ENCODE measurements at regions not wholly inside any gene's neighbourhood (a gene's known extent, or its start where the extent isn't known, plus 50 kb on each side); places are given as distances from the start of the nearest gene placed in this dataset.

DNA sequence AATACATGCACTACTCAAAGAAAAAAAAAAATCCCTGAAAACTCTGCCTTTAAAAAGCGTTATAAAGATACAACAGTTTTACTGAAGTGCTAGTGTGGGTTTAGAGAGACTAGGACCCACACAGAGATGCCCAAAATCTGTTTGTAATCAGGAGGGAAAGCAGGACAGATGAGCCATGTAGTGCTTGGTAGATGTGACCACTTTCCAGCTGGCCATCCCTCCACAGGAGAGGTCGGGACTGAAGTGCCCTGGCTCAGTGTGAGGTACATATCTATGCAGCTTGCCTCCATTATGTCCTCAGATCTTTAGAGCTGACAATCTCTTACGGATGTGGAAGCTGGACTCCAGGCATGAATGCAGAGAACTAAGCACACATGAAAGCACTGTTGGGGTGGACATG is 57.5 kb upstream of the NANOGP8 start:
- intact Hi-C loops (cut with DNase I): no loop called here
- H3K9me3 ChIP-seq: no peaks in the 10 kb centered on the region
- H3K4me3 ChIP-seq: no peak overlapping the region
- H3K4me1 ChIP-seq (ENCODE audit: insufficient read depth): peaks cover 7% of the 10 kb centered on the region
- H3K27me3 ChIP-seq: no peaks in the 10 kb centered on the region
- TF ChIP-seq EP300 (IDR thresholded peaks at IDR 0.05) (no peak), POLR2A (IDR thresholded peaks at IDR 0.05) (no peak)
- TF ChIP-seq, protein P1, sequence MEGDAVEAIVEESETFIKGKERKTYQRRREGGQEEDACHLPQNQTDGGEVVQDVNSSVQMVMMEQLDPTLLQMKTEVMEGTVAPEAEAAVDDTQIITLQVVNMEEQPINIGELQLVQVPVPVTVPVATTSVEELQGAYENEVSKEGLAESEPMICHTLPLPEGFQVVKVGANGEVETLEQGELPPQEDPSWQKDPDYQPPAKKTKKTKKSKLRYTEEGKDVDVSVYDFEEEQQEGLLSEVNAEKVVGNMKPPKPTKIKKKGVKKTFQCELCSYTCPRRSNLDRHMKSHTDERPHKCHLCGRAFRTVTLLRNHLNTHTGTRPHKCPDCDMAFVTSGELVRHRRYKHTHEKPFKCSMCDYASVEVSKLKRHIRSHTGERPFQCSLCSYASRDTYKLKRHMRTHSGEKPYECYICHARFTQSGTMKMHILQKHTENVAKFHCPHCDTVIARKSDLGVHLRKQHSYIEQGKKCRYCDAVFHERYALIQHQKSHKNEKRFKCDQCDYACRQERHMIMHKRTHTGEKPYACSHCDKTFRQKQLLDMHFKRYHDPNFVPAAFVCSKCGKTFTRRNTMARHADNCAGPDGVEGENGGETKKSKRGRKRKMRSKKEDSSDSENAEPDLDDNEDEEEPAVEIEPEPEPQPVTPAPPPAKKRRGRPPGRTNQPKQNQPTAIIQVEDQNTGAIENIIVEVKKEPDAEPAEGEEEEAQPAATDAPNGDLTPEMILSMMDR (IDR thresholded peaks at IDR 0.05): no peak
- H3K27ac ChIP-seq: peak overlapping the region in 1 of 2 donors; percentile 26
- DNase-seq: no peak
- H3K36me3 ChIP-seq: no peaks in the 10 kb centered on the region
- WGBS, 3 donors: 13 to 21% (median 19%) methylated on average over 3 of the region's 3 CpGs

DNA sequence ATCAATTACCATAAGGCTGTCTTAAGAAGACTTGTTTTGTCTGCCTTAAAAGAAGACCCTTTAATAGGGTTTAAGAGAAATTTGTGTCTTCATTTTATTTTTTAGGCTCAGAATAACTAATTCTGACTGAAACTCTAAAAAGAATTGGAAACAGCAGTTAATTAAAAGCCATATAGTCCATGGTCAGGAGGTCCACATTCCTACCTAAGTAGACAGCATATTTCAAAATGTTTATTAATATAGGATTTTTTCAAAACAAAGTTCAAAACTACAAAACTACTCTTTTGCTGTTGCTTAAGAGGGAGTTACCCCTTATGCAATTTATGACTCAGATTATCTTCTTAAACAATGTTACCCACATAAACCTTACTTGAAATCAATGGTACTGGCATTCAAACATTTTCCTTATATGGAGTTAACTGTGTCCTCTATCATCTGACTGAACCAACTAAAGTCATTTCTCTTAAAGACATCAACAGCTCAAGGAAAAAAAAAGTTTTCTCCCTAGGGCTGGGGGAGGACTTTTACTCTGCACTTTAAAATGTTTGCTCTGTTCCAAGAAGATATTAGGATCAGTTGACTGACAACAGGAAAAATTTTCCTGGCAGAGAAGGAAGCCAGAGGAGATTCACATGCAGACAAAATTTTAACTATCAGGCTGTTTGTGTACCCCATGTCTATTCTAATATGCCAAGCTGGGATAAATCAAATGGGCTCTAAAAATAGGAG is 56.8 kb upstream of the NANOGP8 start:
- TF ChIP-seq, protein P1 (IDR thresholded peaks at IDR 0.05): no peak
- TF ChIP-seq EP300 (IDR thresholded peaks at IDR 0.05): no peak
- TF ChIP-seq POLR2A (IDR thresholded peaks at IDR 0.05): no peak
- no peak overlapping the region for H3K4me3 ChIP-seq
- no peaks in the 10 kb centered on the region for H3K36me3 ChIP-seq
- no peaks in the 10 kb centered on the region for H3K9me3 ChIP-seq
- H3K27ac ChIP-seq: peak overlapping the region in 1 of 2 donors; percentile 4
- H3K4me1 ChIP-seq (ENCODE audit: insufficient read depth): peaks cover 7% of the 10 kb centered on the region
- intact Hi-C loops (cut with DNase I): no loop called here
- no peak for DNase-seq
- H3K27me3 ChIP-seq: no peaks in the 10 kb centered on the region

DNA sequence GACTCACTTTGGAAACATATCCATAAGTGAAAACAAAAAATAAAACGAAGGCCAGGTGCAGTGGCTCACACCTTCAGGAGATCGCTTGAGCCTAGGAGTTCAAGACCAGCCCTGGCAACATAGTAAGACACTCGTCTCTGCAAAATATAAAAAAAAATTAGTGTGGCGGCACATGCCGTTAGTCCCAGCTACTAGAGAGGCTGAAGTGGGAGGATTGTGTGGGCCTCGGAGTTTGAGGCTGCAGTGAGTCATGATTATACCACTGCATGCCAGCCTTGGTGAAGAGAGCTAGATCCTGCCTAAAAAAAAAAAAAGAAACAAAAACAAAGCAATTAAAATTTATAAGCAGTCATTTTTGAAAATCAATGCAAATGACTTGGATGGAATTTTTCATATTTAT is 54.7 kb upstream of the NANOGP8 start:
- Histone ChIP-seq H3K9me3 (no peaks in the 10 kb centered on the region), H3K4me3 (no peak overlapping the region), H3K27me3 (no peaks in the 10 kb centered on the region), H3K36me3 (no peaks in the 10 kb centered on the region), H3K27ac (no peak overlapping the region), H3K4me1 (ENCODE audit: insufficient read depth) (peaks cover 8% of the 10 kb centered on the region)
- TF ChIP-seq POLR2A (IDR thresholded peaks at IDR 0.05) (no peak), EP300 (IDR thresholded peaks at IDR 0.05) (no peak)
- TF ChIP-seq, protein P1 (IDR thresholded peaks at IDR 0.05): no peak
- 86 to 93% (median 93%) methylated on average over 6 of the region's 6 CpGs for WGBS, 3 donors
- intact Hi-C loops (cut with DNase I): no loop called here
- DNase-seq: no peak

DNA sequence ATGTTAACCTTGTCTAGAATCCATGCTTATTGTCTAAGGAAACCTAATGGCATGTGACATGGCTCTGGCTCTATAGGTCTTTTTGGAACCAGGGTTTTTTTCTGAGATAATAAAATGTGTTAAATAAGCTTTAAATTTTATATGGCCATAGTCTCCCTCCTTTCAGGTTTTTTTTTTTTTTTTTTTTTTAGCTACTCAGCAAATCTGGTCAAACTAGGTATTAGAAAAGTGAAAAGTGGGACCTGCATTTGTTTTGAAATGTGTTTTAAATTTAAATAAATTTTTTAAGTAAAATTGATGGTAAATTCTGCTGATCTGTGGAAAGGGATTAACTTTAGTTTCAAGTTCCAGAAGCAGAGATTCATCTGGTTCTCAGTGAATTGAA is 52.1 kb upstream of the NANOGP8 start:
- TF ChIP-seq, protein P1 (IDR thresholded peaks at IDR 0.05): no peak
- TF ChIP-seq POLR2A (IDR thresholded peaks at IDR 0.05) (no peak), EP300 (IDR thresholded peaks at IDR 0.05) (no peak)
- H3K27me3 ChIP-seq: no peaks in the 10 kb centered on the region
- intact Hi-C loops (cut with DNase I): no loop called here
- no peak for DNase-seq
- H3K4me3 ChIP-seq: no peak overlapping the region
- H3K4me1 ChIP-seq (ENCODE audit: insufficient read depth): peaks cover 3% of the 10 kb centered on the region
- no peaks in the 10 kb centered on the region for H3K36me3 ChIP-seq
- H3K9me3 ChIP-seq: no peaks in the 10 kb centered on the region
- H3K27ac ChIP-seq: no peak overlapping the region

All from ovary (tissue), 7 donors.